Neuronal stem cell (in vitro differentiated cells): ENCODE measurements at regions not wholly inside any gene's neighbourhood (a gene's known extent, or its start where the extent isn't known, plus 50 kb on each side); places are given as distances from the start of the nearest gene placed in this dataset.

Experiments used
- DNase-seq: peaks from one replicate; pipeline ENCODE4 v3.0.0-alpha.2; 2013; ENCODE audit warnings: low spot score
- H2AFZ ChIP-seq: one replicate; pipeline ENCODE4 v1.6.1; 2013; ENCODE audit warnings: mild to moderate bottlenecking, low read length, inconsistent platforms
- H2AK5ac ChIP-seq: 2 replicates; pipeline ENCODE4 v1.6.1; 2013; ENCODE audit warnings: low read depth, mild to moderate bottlenecking, inconsistent platforms, low read length, moderate library complexity, mixed read lengths
- H2BK120ac ChIP-seq: 2 replicates; pipeline ENCODE4 v1.6.1; 2013; ENCODE audit warnings: low read depth, mild to moderate bottlenecking, inconsistent platforms, low read length, moderate library complexity, mixed read lengths
- H2BK12ac ChIP-seq: one replicate; pipeline ENCODE4 v1.6.1; 2013; ENCODE audit warnings: low read length, inconsistent platforms
- H2BK15ac ChIP-seq: 2 replicates; pipeline ENCODE4 v1.6.1; 2013; ENCODE audit warnings: mild to moderate bottlenecking, low read length, inconsistent platforms, mixed read lengths
- H2BK5ac ChIP-seq: one replicate; pipeline ENCODE4 v1.6.1; 2013; ENCODE audit warnings: inconsistent platforms, mild to moderate bottlenecking, low read length, moderate library complexity
- H3K14ac ChIP-seq: one replicate; pipeline ENCODE4 v1.6.1; 2013; ENCODE audit warnings: low read length, inconsistent platforms
- H3K18ac ChIP-seq: 2 replicates; pipeline ENCODE4 v1.6.1; 2013; ENCODE audit warnings: low read length, inconsistent platforms
- H3K23ac ChIP-seq: 2 replicates; pipeline ENCODE4 v1.6.1; 2013; ENCODE audit warnings: low read depth, mild to moderate bottlenecking, mixed read lengths, low read length, inconsistent platforms; ENCODE audit not compliant: poor library complexity
- H3K27ac ChIP-seq: replicated peaks from 3 replicates; pipeline ENCODE4 v1.5.1; 2013; ENCODE audit warnings: low read length, inconsistent platforms
- H3K27me3 ChIP-seq, 3 experiments: 2 replicates each; pipeline ENCODE4 v1.6.1; 2013; ENCODE audit warnings: low read length in 3 of 3, mild to moderate bottlenecking in 2 of 3, inconsistent platforms in 1 of 3, low read depth in 1 of 3, mixed read lengths in 1 of 3, moderate library complexity in 1 of 3; ENCODE audit not compliant: control insufficient read depth in 3 of 3, insufficient read depth in 3 of 3
- H3K36me3 ChIP-seq, 2 donors: replicated peaks in 1 of 2; 2 replicates each; pipeline ENCODE4 v1.6.1; 2013; ENCODE audit warnings: low read length in 2 of 2; ENCODE audit not compliant: control insufficient read depth in 2 of 2, insufficient read depth in 2 of 2
- H3K4ac ChIP-seq: 2 replicates; pipeline ENCODE4 v1.6.1; 2013; ENCODE audit warnings: inconsistent platforms, mild to moderate bottlenecking, low read length, moderate library complexity
- H3K4me1 ChIP-seq, 2 donors: 1 replicate in 1 of 2; 2 replicates in 1 of 2; pipeline ENCODE4 v1.6.1; 2013; ENCODE audit warnings: low read length in 2 of 2, low read depth in 1 of 2; ENCODE audit not compliant: control insufficient read depth in 2 of 2, insufficient read depth in 1 of 2
- H3K4me2 ChIP-seq: one replicate; pipeline ENCODE4 v1.6.1; 2013; ENCODE audit warnings: mild to moderate bottlenecking, low read length, inconsistent platforms; ENCODE audit not compliant: insufficient read depth, poor library complexity, severe bottlenecking
- H3K4me3 ChIP-seq, 2 donors: 2 replicates each; pipeline ENCODE4 v1.5.1; 2013; ENCODE audit warnings: low read length in 2 of 2, mild to moderate bottlenecking in 2 of 2, inconsistent platforms in 1 of 2, moderate library complexity in 1 of 2
- H3K79me1 ChIP-seq: one replicate; pipeline ENCODE4 v1.6.1; 2013; ENCODE audit warnings: low read depth, mild to moderate bottlenecking, inconsistent platforms, low read length, moderate library complexity
- H3K9ac ChIP-seq: one replicate; pipeline ENCODE4 v1.6.1; 2013; ENCODE audit warnings: mild to moderate bottlenecking, low read depth, low read length, inconsistent platforms; ENCODE audit not compliant: poor library complexity
- H3K9me3 ChIP-seq, 2 donors: replicated peaks in 1 of 2; 2 replicates each; pipeline versions ENCODE3 to v1.6.1; 2013; ENCODE audit warnings: low read length in 2 of 2, mild to moderate bottlenecking in 2 of 2, inconsistent platforms in 1 of 2, low read depth in 1 of 2, mixed read lengths in 1 of 2, moderate library complexity in 1 of 2; ENCODE audit not compliant: control insufficient read depth in 2 of 2, insufficient read depth in 1 of 2
- H4K8ac ChIP-seq: one replicate; pipeline ENCODE4 v1.6.1; 2013; ENCODE audit warnings: low read depth, mild to moderate bottlenecking, inconsistent platforms, low read length, moderate library complexity
- H4K91ac ChIP-seq: one replicate; pipeline ENCODE4 v1.6.1; 2013; ENCODE audit warnings: low read length, low read depth, mild to moderate bottlenecking, inconsistent platforms; ENCODE audit not compliant: poor library complexity
- WGBS, 2 donors: extraction: QIAGEN DNeasy Blood & Tissue Kit; methylation state at CpG; one replicate each; pipeline ENCODE4 v1.1.7; 2013; ENCODE audit warnings: missing lambda C conversion rate in 2 of 2, mixed read lengths in 1 of 2; ENCODE audit not compliant: insufficient read length in 2 of 2, insufficient replicate concordance in 1 of 2; ENCODE audit errors: extremely low coverage in 2 of 2; 5-methylcytosine and 5-hydroxymethylcytosine counted together

GRCh38 chr12:28766398-28766797, 382.7 kb upstream of the FAR2 start:
- no peaks in the 10 kb centered on the region for H3K9me3 ChIP-seq
- H3K27me3 ChIP-seq: no peaks in the 10 kb centered on the region
- H2BK120ac ChIP-seq: no peak overlapping the region
- H3K4me2 ChIP-seq: no peak overlapping the region
- no peak overlapping the region for H2AK5ac ChIP-seq
- no peak overlapping the region for H3K27ac ChIP-seq
- no peak for DNase-seq
- no peak overlapping the region for H3K4me3 ChIP-seq
- no peak overlapping the region for H2BK12ac ChIP-seq
- H2AFZ ChIP-seq: no peak overlapping the region
- no peak overlapping the region for H4K8ac ChIP-seq
- no peak overlapping the region for H4K91ac ChIP-seq
- H3K79me1 ChIP-seq: no peaks in the 10 kb centered on the region
- no peak overlapping the region for H3K4ac ChIP-seq
- no peak overlapping the region for H3K18ac ChIP-seq
- H3K23ac ChIP-seq: no peak overlapping the region
- H3K14ac ChIP-seq: no peak overlapping the region
- H3K4me1 ChIP-seq: peaks cover 0 to 2% of the 10 kb centered on the region in 2 donors
- H3K9ac ChIP-seq: no peak overlapping the region
- H2BK15ac ChIP-seq: no peak overlapping the region
- no peaks in the 10 kb centered on the region for H3K36me3 ChIP-seq
- no CpG with 5 or more reads among the region's 1 CpG for WGBS, 2 donors
- no peak overlapping the region for H2BK5ac ChIP-seq

GRCh38 chr12:28767836-28768348, 381.2 kb upstream of the FAR2 start:
- H3K23ac ChIP-seq: no peak overlapping the region
- no peak overlapping the region for H2AK5ac ChIP-seq
- H2BK12ac ChIP-seq: no peak overlapping the region
- no peak for DNase-seq
- H3K9ac ChIP-seq: no peak overlapping the region
- no peaks in the 10 kb centered on the region for H3K27me3 ChIP-seq
- H3K4me1 ChIP-seq: peaks cover 0 to 2% of the 10 kb centered on the region in 2 donors
- H2BK120ac ChIP-seq: no peak overlapping the region
- no peak overlapping the region for H3K4ac ChIP-seq
- H3K4me3 ChIP-seq: no peak overlapping the region
- H3K9me3 ChIP-seq: no peaks in the 10 kb centered on the region
- H3K36me3 ChIP-seq: no peaks in the 10 kb centered on the region
- no CpG with 5 or more reads among the region's 1 CpG for WGBS, 2 donors
- H3K18ac ChIP-seq: no peak overlapping the region
- H4K8ac ChIP-seq: no peak overlapping the region
- no peak overlapping the region for H3K27ac ChIP-seq
- H2BK15ac ChIP-seq: no peak overlapping the region
- no peak overlapping the region for H2BK5ac ChIP-seq
- no peak overlapping the region for H3K14ac ChIP-seq
- no peaks in the 10 kb centered on the region for H3K79me1 ChIP-seq
- peak overlapping the region; percentile 41 for H2AFZ ChIP-seq
- H4K91ac ChIP-seq: no peak overlapping the region
- no peak overlapping the region for H3K4me2 ChIP-seq

- Histone ChIP-seq H2BK15ac (no peak overlapping the region), H3K4me2 (no peak overlapping the region), H3K27me3 (no peaks in the 10 kb centered on the region), H3K14ac (no peak overlapping the region), H3K79me1 (no peaks in the 10 kb centered on the region), H4K8ac (no peak overlapping the region), H3K23ac (no peak overlapping the region), H3K36me3 (no peaks in the 10 kb centered on the region), H3K4me1 (peaks cover 0 to 2% of the 10 kb centered on the region in 2 donors), H3K4me3 (no peak overlapping the region), H2BK5ac (no peak overlapping the region), H2AK5ac (no peak overlapping the region), H2BK12ac (no peak overlapping the region), H3K9me3 (peaks cover 0 to 2% of the 10 kb centered on the region in 2 donors), H3K9ac (no peak overlapping the region), H2AFZ (no peak overlapping the region), H3K18ac (no peak overlapping the region), H2BK120ac (no peak overlapping the region), H3K27ac (no peak overlapping the region), H3K4ac (no peak overlapping the region), H4K91ac (no peak overlapping the region)
- WGBS, 2 donors: no CpG with 5 or more reads among the region's 5 CpGs
- no peak for DNase-seq
Measured at GRCh38 chr12:28770322-28770721, 378.8 kb upstream of the FAR2 start.

- Histone ChIP-seq H3K27ac (no peak overlapping the region), H3K14ac (no peak overlapping the region), H2BK15ac (no peak overlapping the region), H2BK5ac (no peak overlapping the region), H3K36me3 (no peaks in the 10 kb centered on the region), H3K23ac (no peak overlapping the region), H2AFZ (no peak overlapping the region), H2BK120ac (no peak overlapping the region), H3K9ac (no peak overlapping the region), H3K9me3 (peaks cover 0 to 2% of the 10 kb centered on the region in 2 donors), H3K18ac (no peak overlapping the region), H4K91ac (no peak overlapping the region), H3K4ac (no peak overlapping the region), H2AK5ac (no peak overlapping the region), H4K8ac (no peak overlapping the region), H3K79me1 (no peaks in the 10 kb centered on the region), H3K4me1 (peaks cover 0 to 5% of the 10 kb centered on the region in 2 donors), H2BK12ac (no peak overlapping the region), H3K4me2 (no peak overlapping the region), H3K27me3 (no peaks in the 10 kb centered on the region), H3K4me3 (no peak overlapping the region)
- DNase-seq: no peak
- WGBS, 2 donors: no CpG with 5 or more reads among the region's 4 CpGs
Measured at GRCh38 chr12:28771968-28772367, 377.1 kb upstream of the FAR2 start.
